ENCODE measurements at regions not wholly inside any gene's neighbourhood (a gene's known extent, or its start where the extent isn't known, plus 50 kb on each side); places are given as distances from the start of the nearest gene placed in this dataset.

- no peak for TF ChIP-seq CTCF (conservative IDR thresholded peaks at IDR 0.05 in 1 of 2, IDR thresholded peaks at IDR 0.05 in 1 of 2; ENCODE audit: extremely low read depth in 1 of 2, insufficient read depth in 1 of 2, low read depth in 1 of 2, low read length in 2 of 2)
- TF ChIP-seq EZH2 (IDR thresholded peaks at IDR 0.05; ENCODE audit: borderline replicate concordance, low read length) = no peak
These were observed 276.2 kb upstream of the IRX5 start for GRCh38 chr16:54654429-54654828.
